B cell (primary cell): ENCODE measurements at regions not wholly inside any gene's neighbourhood (a gene's known extent, or its start where the extent isn't known, plus 50 kb on each side); places are given as distances from the start of the nearest gene placed in this dataset.

Experiments
- ATAC-seq: fragments of 200-7000 bp; cut with Tn5 transposase; one replicate; pipeline ENCODE4 v1.10.0; 2021; ENCODE audit warnings: low read depth, mild to moderate bottlenecking, moderate number of reproducible peaks, moderate library complexity
- CTCF ChIA-PET: fragments of 350-600 bp; sonication (Branson Sonifier 250); formaldehyde crosslinking; loops from one replicate; lab custom pipeline; 2021; ENCODE audit warnings: antibody characterized with exemption, inconsistent platforms; lab: Charles Lee
- POLR2A ChIA-PET: fragments of 350-600 bp; sonication (Branson Sonifier 250); formaldehyde crosslinking; loops from one replicate; lab custom pipeline; 2021; ENCODE audit warnings: antibody characterized with exemption; lab: Charles Lee
- DNase-seq: peaks from one replicate; pipeline ENCODE4 v3.0.0; 2013
- H2AFZ ChIP-seq: 2 replicates; pipeline ENCODE4 v1.6.1; 2012; ENCODE audit warnings: mild to moderate bottlenecking, low read depth, low read length; ENCODE audit not compliant: insufficient read depth, poor library complexity, severe bottlenecking
- H3K27ac ChIP-seq, 2 donors: 1 replicate in 1 of 2; 2 replicates in 1 of 2; pipeline ENCODE4 v1.5.1; 2012 to 2013; ENCODE audit warnings: low read length in 2 of 2, mild to moderate bottlenecking in 2 of 2, moderate library complexity in 1 of 2
- H3K27me3 ChIP-seq, 4 experiments: fragments of 200-600 bp in 1 of 4; sonication (generic) in 1 of 4; replicated peaks in 1 of 4; 1 replicate in 2 of 4; 2 replicates in 2 of 4; pipeline versions ENCODE4 v1.6.1 to v1.7.0; 2013 to 2016; ENCODE audit warnings: low read length in 3 of 4, mild to moderate bottlenecking in 2 of 4, mixed read lengths in 1 of 4, moderate library complexity in 1 of 4; ENCODE audit not compliant: insufficient read depth in 4 of 4, control insufficient read depth in 3 of 4; ENCODE audit errors: control extremely low read depth in 1 of 4
- H3K36me3 ChIP-seq, 2 experiments: replicated peaks in 1 of 2; 1 replicate in 1 of 2; 2 replicates in 1 of 2; pipeline versions ENCODE4 v1.6.1 to v1.7.1; 2013; ENCODE audit warnings: low read length in 1 of 2; ENCODE audit not compliant: insufficient read depth in 2 of 2, control insufficient read depth in 1 of 2; ENCODE audit errors: control extremely low read depth in 1 of 2, extremely low read depth in 1 of 2
- H3K4me1 ChIP-seq, 2 donors: fragments of 200-600 bp in 1 of 2; sonication (generic) in 1 of 2; 1 replicate in 1 of 2; 2 replicates in 1 of 2; pipeline versions ENCODE4 v1.5.1 to v1.6.1; 2013 to 2017; ENCODE audit warnings: low read length in 2 of 2; ENCODE audit not compliant: control insufficient read depth in 2 of 2, insufficient read depth in 2 of 2
- H3K4me2 ChIP-seq: replicated peaks from 2 replicates; pipeline ENCODE3; 2012; ENCODE audit warnings: mild to moderate bottlenecking, low read depth, low read length; ENCODE audit not compliant: poor library complexity, severe bottlenecking
- H3K4me3 ChIP-seq, 5 experiments: fragments of 200-600 bp in 1 of 5; sonication (generic) in 1 of 5; 1 replicate in 3 of 5; 2 replicates in 2 of 5; pipeline versions ENCODE4 v1.5.1 to v1.7.0; 2011 to 2016; ENCODE audit warnings: low read length in 4 of 5, mild to moderate bottlenecking in 4 of 5, low read depth in 2 of 5, control low read depth in 1 of 5, moderate library complexity in 1 of 5; ENCODE audit not compliant: insufficient read depth in 1 of 5; ENCODE audit errors: control extremely low read depth in 1 of 5, extremely low read depth in 1 of 5
- H3K79me2 ChIP-seq: fragments of 200-600 bp; sonication (generic); one replicate; pipeline ENCODE4 v1.6.0; 2016; ENCODE audit warnings: low read length; ENCODE audit not compliant: control insufficient read depth, insufficient read depth
- H3K9ac ChIP-seq: fragments of 200-600 bp; sonication (generic); 2 replicates; pipeline ENCODE4 v1.6.1; 2017; ENCODE audit warnings: mild to moderate bottlenecking, low read length, moderate library complexity
- H3K9me3 ChIP-seq, 3 donors: one replicate each; pipeline versions ENCODE4 v1.6.1 to v1.7.1; 2013; ENCODE audit warnings: low read length in 2 of 3; ENCODE audit not compliant: control insufficient read depth in 2 of 3, insufficient read depth in 1 of 3; ENCODE audit errors: control extremely low read depth in 1 of 3
- H4K20me1 ChIP-seq: 2 replicates; pipeline ENCODE4 v1.6.0; 2012; ENCODE audit warnings: mild to moderate bottlenecking, low read length; ENCODE audit not compliant: insufficient read depth, control insufficient read depth, poor library complexity, severe bottlenecking
- H3K27ac Mint-ChIP-seq: one replicate; pipeline ENCODE4 v1.8.0; 2021; ENCODE audit warnings: mixed read lengths
- H3K27me3 Mint-ChIP-seq: one replicate; pipeline ENCODE4 v1.8.0; 2021; ENCODE audit warnings: mixed read lengths
- H3K4me1 Mint-ChIP-seq: one replicate; pipeline ENCODE4 v1.8.0; 2021; ENCODE audit warnings: mixed read lengths
- H3K4me3 Mint-ChIP-seq: one replicate; pipeline ENCODE4 v1.8.0; 2021; ENCODE audit warnings: mixed read lengths
- H3K9me3 Mint-ChIP-seq: one replicate; pipeline ENCODE4 v1.8.0; 2022; ENCODE audit warnings: mixed read lengths; ENCODE audit not compliant: insufficient read depth
- CTCF ChIP-seq: fragments of 200-600 bp; IDR thresholded peaks from one replicate; pipeline ENCODE4 v1.8.0; 2022; ENCODE audit warnings: antibody characterized with exemption, mild to moderate bottlenecking
- EZH2 ChIP-seq: IDR thresholded peaks from 2 replicates; pipeline ENCODE4 v1.6.1; 2012; ENCODE audit warnings: borderline replicate concordance, low read depth, mild to moderate bottlenecking, moderate library complexity, low read length; ENCODE audit not compliant: insufficient read depth, poor library complexity, severe bottlenecking
- WGBS: methylation state at CpG from one replicate; pipeline ENCODE4 v1.1.5; 2013; ENCODE audit warnings: missing lambda C conversion rate; ENCODE audit not compliant: insufficient coverage; 5-methylcytosine and 5-hydroxymethylcytosine counted together
- intact Hi-C: fragments of 100-400 bp; cut with micrococcal nuclease; formaldehyde crosslinking; loops from one replicate; pipeline ENCODE4 v1.10.0; 2022

DNA sequence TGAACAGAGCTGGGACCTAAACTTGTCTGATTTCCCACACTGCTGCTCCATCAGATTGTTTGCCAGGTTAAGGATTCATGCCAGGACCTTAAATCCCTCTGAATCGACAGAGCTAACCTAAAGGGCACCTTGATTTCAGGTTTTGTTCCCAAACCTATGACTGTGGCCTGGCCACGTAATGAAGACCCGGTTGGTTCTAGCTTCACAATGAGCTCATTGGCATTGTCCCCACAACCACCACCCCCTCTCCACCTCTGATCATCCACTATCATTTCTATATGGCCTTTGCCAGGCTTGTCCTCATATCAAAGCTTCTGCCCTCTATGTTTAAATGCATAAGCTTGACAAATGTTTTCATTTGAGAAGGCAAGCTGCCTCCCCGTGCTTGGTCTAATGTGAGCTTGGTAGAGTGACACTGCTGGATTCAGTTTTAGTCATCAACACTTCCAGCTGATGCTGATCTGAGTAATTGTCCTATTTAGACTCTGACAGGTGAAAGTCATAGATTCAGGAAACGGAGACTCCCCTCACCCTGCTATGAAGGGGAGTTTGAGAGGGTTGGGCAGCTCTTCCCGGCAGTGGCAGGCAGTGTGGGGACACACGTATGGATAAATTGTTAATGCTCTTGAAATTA, 407.1 kb upstream of the CFAP20DC start:
- no peak overlapping the region for H3K27ac ChIP-seq
- peaks cover 0 to 2% (median 0%) of the 10 kb centered on the region in 3 donors for H3K9me3 ChIP-seq
- H3K27ac Mint-ChIP-seq: no peak overlapping the region
- H3K27me3 Mint-ChIP-seq: no peaks in the 10 kb centered on the region
- no peak overlapping the region for H2AFZ ChIP-seq
- H3K4me3 ChIP-seq: no peak overlapping the region
- H3K4me2 ChIP-seq: no peak overlapping the region
- TF ChIP-seq CTCF: no peak
- TF ChIP-seq EZH2: no peak
- no peaks in the 10 kb centered on the region for H3K79me2 ChIP-seq
- no peak for ATAC-seq
- H3K9me3 Mint-ChIP-seq: peaks cover 2% of the 10 kb centered on the region
- no peaks in the 10 kb centered on the region for H4K20me1 ChIP-seq
- no peaks in the 10 kb centered on the region for H3K36me3 ChIP-seq
- H3K4me1 Mint-ChIP-seq: peaks cover 14% of the 10 kb centered on the region
- H3K4me1 ChIP-seq: peaks cover 8 to 9% of the 10 kb centered on the region in 2 donors
- H3K9ac ChIP-seq: no peak overlapping the region
- DNase-seq: no peak
- ChIA-PET POLR2A (no interaction called here), CTCF (no interaction called here)
- no peak overlapping the region for H3K4me3 Mint-ChIP-seq
- WGBS: 44% methylated on average over 4 of the region's 7 CpGs
- H3K27me3 ChIP-seq: no peaks in the 10 kb centered on the region
- intact Hi-C loops: no loop called here

DNA sequence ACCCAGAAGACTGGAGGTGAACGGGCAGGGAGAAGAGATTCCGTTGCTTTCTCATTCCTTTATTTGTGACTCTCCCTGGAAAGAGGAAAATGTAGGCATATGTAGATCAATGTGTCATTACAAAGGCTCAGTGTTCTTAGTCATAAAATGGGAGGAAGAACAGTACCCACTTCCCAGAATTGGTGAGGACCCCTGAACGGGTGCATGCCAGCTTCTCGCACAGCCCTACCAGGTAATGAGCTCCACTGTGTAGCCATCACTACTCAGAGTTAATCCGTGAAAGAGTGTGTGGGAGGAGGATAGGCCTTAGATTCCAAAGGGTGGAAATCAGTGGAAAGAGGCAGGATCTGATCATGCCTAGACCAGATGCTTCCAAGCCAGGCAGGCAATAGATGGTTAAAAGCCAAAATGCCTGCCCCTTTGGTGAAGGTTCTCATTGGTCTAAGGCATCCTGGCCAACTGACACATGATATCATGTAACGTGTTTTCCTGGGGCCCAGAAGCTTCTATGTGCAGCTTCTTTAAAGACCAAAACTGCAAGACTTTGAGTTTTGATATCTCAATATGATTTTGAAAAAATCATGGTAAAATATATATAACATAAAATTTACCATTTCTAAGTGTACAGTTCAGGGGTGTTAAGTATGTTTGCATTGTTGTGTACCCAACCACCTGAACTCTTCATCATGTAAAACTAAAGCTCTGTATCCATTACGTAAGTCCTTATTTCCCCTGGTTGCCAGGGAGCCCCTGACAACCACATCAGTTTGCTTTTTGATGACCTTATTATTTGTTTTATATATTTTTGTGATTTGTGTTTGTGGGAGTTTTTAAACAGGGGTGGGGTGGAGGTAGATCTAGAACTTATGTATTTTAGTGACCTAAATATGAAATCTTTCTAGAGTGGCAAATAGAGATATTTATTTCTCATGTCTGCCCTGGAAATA, 402.2 kb upstream of the CFAP20DC start:
- peak overlapping the region; percentile 43 for H3K9ac ChIP-seq
- H3K79me2 ChIP-seq: no peaks in the 10 kb centered on the region
- H3K4me3 ChIP-seq: peak overlapping the region in 2 of 5 experiments; percentile 11 to 32
- ATAC-seq: no peak
- TF ChIP-seq CTCF (no peak), EZH2 (no peak)
- H4K20me1 ChIP-seq: no peaks in the 10 kb centered on the region
- no peaks in the 10 kb centered on the region for H3K27me3 Mint-ChIP-seq
- H3K4me1 Mint-ChIP-seq: peaks cover 40% of the 10 kb centered on the region
- no peaks in the 10 kb centered on the region for H3K9me3 ChIP-seq
- H3K9me3 Mint-ChIP-seq: no peaks in the 10 kb centered on the region
- intact Hi-C loops: no loop called here
- peak overlapping the region; percentile 54 to 84 for H3K27ac ChIP-seq
- peak overlapping the region; percentile 68 for H3K4me2 ChIP-seq
- DNase-seq: peak; percentile 5
- ChIA-PET CTCF (no interaction called here), POLR2A (no interaction called here)
- no peaks in the 10 kb centered on the region for H3K36me3 ChIP-seq
- peak overlapping the region; percentile 59 for H2AFZ ChIP-seq
- peak overlapping the region; percentile 84 for H3K27ac Mint-ChIP-seq
- H3K4me3 Mint-ChIP-seq: peak overlapping the region; percentile 68
- no peaks in the 10 kb centered on the region for H3K27me3 ChIP-seq
- 75% methylated on average over 3 of the region's 7 CpGs for WGBS
- peaks cover 31 to 33% of the 10 kb centered on the region in 2 donors for H3K4me1 ChIP-seq
